ENCODE measurements at regions not wholly inside any gene's neighbourhood (a gene's known extent, or its start where the extent isn't known, plus 50 kb on each side); places are given as distances from the start of the nearest gene placed in this dataset.

- TF ChIP-seq EZH2 (IDR thresholded peaks at IDR 0.05; ENCODE audit: borderline replicate concordance, low read depth, low read length, severe bottlenecking) (no peak), GATA2 (IDR thresholded peaks at IDR 0.05; ENCODE audit: insufficient read depth, insufficient read length, low read depth, low read length) (no peak), POLR2AphosphoS5 (IDR thresholded peaks at IDR 0.05; ENCODE audit: insufficient read depth, low read depth, low read length) (no peak), JUN (IDR thresholded peaks at IDR 0.05; ENCODE audit: borderline replicate concordance, insufficient read depth, insufficient read length, low read depth) (no peak), MAX (IDR thresholded peaks at IDR 0.05; ENCODE audit: insufficient read depth, insufficient read length) (no peak), FOS (IDR thresholded peaks at IDR 0.05; ENCODE audit: borderline replicate concordance, insufficient read depth, low read length) (no peak), MYC (IDR thresholded peaks at IDR 0.05; ENCODE audit: low read depth, low read length) (no peak)
- no peaks in the 10 kb centered on the region for H3K36me3 ChIP-seq (ENCODE audit: control insufficient read depth in 2 of 2, extremely low read depth in 1 of 2, insufficient read depth in 2 of 2, low read length in 2 of 2)
- no peak for FAIRE-seq
Observed at GRCh38 chr5:118310401-118310800, 677.9 kb downstream of the DTWD2 start.

GRCh38 chr5:118303296-118303695 is 685.1 kb downstream of the DTWD2 start:
- DNase-seq (ENCODE audit: low read depth, low spot score) (no peak), FAIRE-seq (no peak)
- dilution Hi-C loops (cut with MboI; ENCODE audit: extremely low pct_ligation_motif_present, low sequenced_read_pairs) (no loop called here), intact Hi-C loops (cut with micrococcal nuclease) (no loop called here)
- H3K9ac ChIP-seq (replicated peaks; ENCODE audit: extremely low read depth, insufficient read depth, low read length), result no peak overlapping the region
- H3K4me2 ChIP-seq (ENCODE audit: insufficient read depth, low read length), result no peak overlapping the region
- no peak overlapping the region for H3K4me3 ChIP-seq (replicated peaks in 1 of 3; ENCODE audit: insufficient read depth in 1 of 3, low read depth in 1 of 3, low read length in 3 of 3)
- no peaks in the 10 kb centered on the region for H3K9me1 ChIP-seq (replicated peaks; ENCODE audit: control insufficient read depth, extremely low read depth, insufficient read depth, low read length)
- H2AFZ ChIP-seq (ENCODE audit: low read depth, low read length), result no peak overlapping the region
- H3K27me3 ChIP-seq (ENCODE audit: control insufficient read depth in 2 of 2, insufficient read depth in 2 of 2, low read length in 2 of 2), result no peaks in the 10 kb centered on the region
- no peaks in the 10 kb centered on the region for H3K79me2 ChIP-seq (ENCODE audit: control insufficient read depth, insufficient read depth, low read length)
- no peak overlapping the region for H3K27ac ChIP-seq (ENCODE audit: insufficient read depth, low read depth, low read length)
- no peaks in the 10 kb centered on the region for H4K20me1 ChIP-seq (replicated peaks; ENCODE audit: control insufficient read depth, extremely low read depth, insufficient read depth, low read length)
- CTCF ChIA-PET, result no interaction called here
- no peaks in the 10 kb centered on the region for H3K9me3 ChIP-seq (replicated peaks; ENCODE audit: control insufficient read depth, insufficient read depth, low read length)
- TF ChIP-seq FOS (IDR thresholded peaks at IDR 0.05; ENCODE audit: borderline replicate concordance, insufficient read depth, low read length) (no peak), POLR2A (IDR thresholded peaks at IDR 0.05; ENCODE audit: low read depth, low read length) (no peak), JUN (IDR thresholded peaks at IDR 0.05; ENCODE audit: borderline replicate concordance, insufficient read depth, insufficient read length, low read depth) (no peak), MAX (IDR thresholded peaks at IDR 0.05; ENCODE audit: insufficient read depth, insufficient read length) (no peak), EZH2 (IDR thresholded peaks at IDR 0.05; ENCODE audit: borderline replicate concordance, low read depth, low read length, severe bottlenecking) (no peak), CTCF (IDR thresholded peaks at IDR 0.05; ENCODE audit: extremely low read depth in 1 of 2, insufficient read depth in 1 of 2, low read depth in 1 of 2, low read length in 2 of 2) (no peak), GATA2 (IDR thresholded peaks at IDR 0.05; ENCODE audit: insufficient read depth, insufficient read length, low read depth, low read length) (no peak), POLR2AphosphoS5 (IDR thresholded peaks at IDR 0.05; ENCODE audit: insufficient read depth, low read depth, low read length) (no peak), MYC (IDR thresholded peaks at IDR 0.05; ENCODE audit: low read depth, low read length) (no peak)
- no peaks in the 10 kb centered on the region for H3K4me1 ChIP-seq (ENCODE audit: control insufficient read depth, extremely low read depth, insufficient read depth, low read length)
- no TSS peak for BruUV-seq (replicated peaks)
- POLR2A ChIA-PET, result no interaction called here
- H3K36me3 ChIP-seq (ENCODE audit: control insufficient read depth in 2 of 2, extremely low read depth in 1 of 2, insufficient read depth in 2 of 2, low read length in 2 of 2), result no peaks in the 10 kb centered on the region

More at GRCh38 chr5:118310401-118310800, 677.9 kb downstream of the DTWD2 start:
- Histone ChIP-seq H4K20me1 (replicated peaks; ENCODE audit: control insufficient read depth, extremely low read depth, insufficient read depth, low read length) (no peaks in the 10 kb centered on the region), H3K9ac (replicated peaks; ENCODE audit: extremely low read depth, insufficient read depth, low read length) (no peak overlapping the region), H3K79me2 (ENCODE audit: control insufficient read depth, insufficient read depth, low read length) (no peaks in the 10 kb centered on the region), H3K4me3 (replicated peaks in 1 of 3; ENCODE audit: insufficient read depth in 1 of 3, low read depth in 1 of 3, low read length in 3 of 3) (no peak overlapping the region), H3K4me2 (ENCODE audit: insufficient read depth, low read length) (no peak overlapping the region), H3K27me3 (ENCODE audit: control insufficient read depth in 2 of 2, insufficient read depth in 2 of 2, low read length in 2 of 2) (no peaks in the 10 kb centered on the region), H3K27ac (ENCODE audit: insufficient read depth, low read depth, low read length) (no peak overlapping the region), H2AFZ (ENCODE audit: low read depth, low read length) (no peak overlapping the region), H3K4me1 (ENCODE audit: control insufficient read depth, extremely low read depth, insufficient read depth, low read length) (no peaks in the 10 kb centered on the region), H3K9me1 (replicated peaks; ENCODE audit: control insufficient read depth, extremely low read depth, insufficient read depth, low read length) (no peaks in the 10 kb centered on the region), H3K9me3 (replicated peaks; ENCODE audit: control insufficient read depth, insufficient read depth, low read length) (no peaks in the 10 kb centered on the region)
- ChIA-PET CTCF (no interaction called here), POLR2A (no interaction called here)
- intact Hi-C loops (cut with micrococcal nuclease), result no loop called here
- dilution Hi-C loops (cut with MboI; ENCODE audit: extremely low pct_ligation_motif_present, low sequenced_read_pairs), result no loop called here
- DNase-seq (ENCODE audit: low read depth, low spot score), result no peak
- BruUV-seq (replicated peaks), result no TSS peak
